ENCODE measurements at regions not wholly inside any gene's neighbourhood (a gene's known extent, or its start where the extent isn't known, plus 50 kb on each side); places are given as distances from the start of the nearest gene placed in this dataset.
A peak's percentile ranks its signal among the peaks of the same experiment; 100 is the strongest.

GRCh38 chr3:176723758-176724393 lies 473.4 kb downstream of the TBL1XR1 start:
- DNase-seq (ENCODE audit: low read depth in 2 of 2), result no peak

- DNase-seq (ENCODE audit: low read depth in 2 of 2), result no peak
Measured at GRCh38 chr3:176714034-176714433, 483.2 kb downstream of the TBL1XR1 start.

DNA sequence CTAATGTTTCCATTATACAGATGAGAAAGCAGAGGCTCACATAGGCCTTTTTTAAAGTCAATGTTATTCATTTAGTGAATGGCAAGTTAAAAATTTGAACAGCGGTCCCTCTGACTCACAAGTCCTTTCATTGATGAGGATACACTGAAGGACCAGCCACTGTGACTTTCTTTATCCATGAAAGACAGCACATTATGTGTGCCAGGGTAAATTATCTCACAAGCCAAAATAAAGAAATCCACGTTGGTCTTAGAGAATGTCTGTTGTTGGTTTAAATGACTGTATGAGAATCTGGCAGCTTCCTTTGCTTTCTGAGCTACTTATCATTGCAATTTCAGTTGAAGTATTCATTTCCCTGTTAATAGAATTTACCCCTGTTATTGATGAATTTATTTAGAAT lies 485.1 kb downstream of the TBL1XR1 start:
- no peak for DNase-seq (ENCODE audit: low read depth in 2 of 2)

DNA sequence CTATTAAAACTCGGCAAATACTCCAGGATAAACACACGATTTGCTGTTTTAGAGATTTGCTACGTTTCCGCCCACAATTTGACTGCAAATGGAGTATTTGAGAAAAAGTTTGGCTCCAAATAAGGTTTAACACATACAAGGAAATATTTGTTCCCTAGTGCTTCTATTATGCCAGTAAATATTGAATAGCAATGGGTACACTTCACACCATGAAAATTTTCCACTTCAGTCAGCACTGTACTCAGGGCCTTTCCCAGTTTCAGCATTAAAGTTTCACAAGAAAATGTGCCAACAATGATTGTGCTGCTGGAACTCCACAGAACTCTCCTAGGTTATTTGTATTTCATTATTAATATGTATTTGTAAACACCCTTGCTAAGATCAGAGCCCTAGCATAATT lies 498.0 kb downstream of the TBL1XR1 start:
- DNase-seq (ENCODE audit: low read depth in 2 of 2), result no peak

- DNase-seq (ENCODE audit: low read depth in 2 of 2), result no peak
Measured at GRCh38 chr3:176697284-176697889, 499.9 kb downstream of the TBL1XR1 start.

GRCh38 chr3:176696816-176697215 lies 500.5 kb downstream of the TBL1XR1 start:
- no peak for DNase-seq (ENCODE audit: low read depth in 2 of 2)

DNA sequence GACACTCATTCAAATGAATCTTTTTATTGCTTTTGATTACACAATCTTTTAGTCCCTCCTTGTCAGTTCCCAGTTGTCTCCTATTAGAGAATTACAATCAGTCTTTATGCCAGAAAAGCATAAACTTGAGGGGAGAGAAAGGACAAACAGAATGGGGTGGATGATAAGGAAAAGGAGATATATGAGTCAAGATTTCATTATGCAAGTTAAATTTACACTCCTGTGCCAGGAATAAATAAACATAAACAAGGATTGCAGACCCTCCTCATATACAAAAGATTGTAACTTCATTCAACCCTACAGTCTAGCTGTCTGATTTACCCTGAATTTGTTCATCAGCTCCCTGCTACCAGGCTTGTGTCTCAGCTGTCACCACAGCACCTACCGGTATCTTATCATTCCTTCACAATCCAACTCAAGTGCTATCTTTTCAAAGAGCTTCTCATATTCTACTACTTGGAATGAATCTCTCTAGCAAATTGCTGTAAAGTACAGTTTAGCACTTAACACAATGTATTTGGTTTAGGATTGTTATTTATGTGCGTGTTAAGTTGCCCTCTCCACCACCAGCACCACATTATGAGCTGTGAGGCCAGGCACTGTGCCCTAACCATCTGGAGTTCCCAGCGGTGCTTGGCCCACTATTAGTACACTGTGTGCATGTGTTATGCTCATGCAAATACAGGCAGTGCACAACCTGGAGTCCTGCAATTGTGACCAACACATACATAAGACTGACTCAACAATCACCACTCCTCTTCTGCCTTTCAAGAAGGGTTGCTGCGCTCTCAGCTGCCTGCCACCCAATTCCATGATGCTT lies 504.1 kb downstream of the TBL1XR1 start:
- DNase-seq (ENCODE audit: low read depth in 2 of 2), result no peak

DNA sequence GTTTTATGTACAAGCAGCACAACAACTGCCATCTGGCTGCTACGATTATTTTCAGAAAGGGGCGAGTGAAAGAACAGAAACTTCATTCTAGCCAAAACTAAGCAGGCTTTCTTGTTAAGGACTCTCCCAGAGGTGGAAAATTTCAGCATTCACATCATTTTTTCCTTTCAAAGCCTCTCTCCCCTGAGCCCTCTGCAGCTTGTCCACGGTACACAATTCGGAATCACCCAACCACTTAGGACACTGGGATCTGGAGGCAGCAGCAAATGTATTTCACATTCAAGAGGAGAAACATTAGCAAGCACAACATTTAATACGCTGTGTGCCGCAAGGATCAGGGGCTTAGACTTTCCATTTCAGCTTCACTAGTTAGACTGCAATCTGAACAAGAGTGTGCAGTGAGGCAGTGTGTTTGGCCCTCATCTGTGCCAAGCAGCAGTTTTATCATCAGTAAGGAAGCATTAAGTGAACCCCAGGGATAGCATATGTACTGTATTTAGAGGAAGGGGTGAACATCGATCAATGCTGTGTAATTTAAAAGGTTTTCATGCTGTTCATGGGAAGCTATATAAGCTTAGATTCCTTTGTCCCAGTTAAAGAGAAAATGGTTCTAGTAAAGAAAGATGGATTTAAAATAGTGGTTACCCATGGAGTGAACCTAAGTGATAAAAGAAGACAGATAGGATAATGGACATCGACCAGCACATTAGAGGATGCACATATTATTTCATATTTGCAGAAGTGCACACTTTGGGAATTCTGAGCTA lies 504.9 kb downstream of the TBL1XR1 start:
- DNase-seq (ENCODE audit: low read depth in 2 of 2), result no peak

DNA sequence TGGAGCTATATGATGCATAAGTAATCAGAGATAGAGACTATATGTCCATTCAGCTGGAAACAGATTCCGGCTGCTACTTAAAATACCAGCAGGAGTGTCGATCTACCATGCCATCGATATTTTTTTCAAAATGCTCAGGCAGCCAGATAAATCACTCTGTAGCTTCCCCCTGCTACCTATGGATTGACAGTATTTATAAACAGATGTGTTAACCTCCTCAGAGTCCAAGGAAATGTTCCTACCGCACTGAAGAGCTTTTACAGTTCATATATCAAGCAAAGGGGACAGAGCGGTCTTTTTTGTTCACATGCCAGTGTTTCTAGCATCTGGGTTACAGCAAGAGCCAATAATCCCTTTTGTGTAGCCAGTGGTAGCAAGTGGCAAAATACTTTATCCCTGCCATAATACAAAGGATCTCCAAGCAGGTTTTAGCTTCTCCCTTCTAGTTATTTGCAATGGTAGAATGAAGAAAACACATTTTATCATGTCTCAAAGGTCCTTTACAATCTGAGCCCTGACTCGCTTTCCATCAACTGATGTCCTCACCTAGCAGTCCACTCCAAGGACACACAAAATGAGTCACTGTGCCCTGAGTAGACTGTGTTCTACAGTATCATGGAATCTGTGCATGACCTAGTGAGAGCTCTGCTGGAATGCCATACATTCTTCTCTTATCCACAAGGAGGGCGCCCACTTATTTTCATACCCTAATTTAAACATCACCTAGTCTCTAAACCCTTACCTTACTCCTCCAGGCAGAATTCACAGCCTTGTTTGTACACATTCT lies 507.0 kb downstream of the TBL1XR1 start:
- DNase-seq (ENCODE audit: low read depth in 2 of 2), result no peak

GRCh38 chr3:176687754-176688153 lies 509.5 kb downstream of the TBL1XR1 start:
- no peak for DNase-seq (ENCODE audit: low read depth in 2 of 2)

GRCh38 chr3:176683382-176683781 lies 513.9 kb downstream of the TBL1XR1 start:
- no peak for DNase-seq (ENCODE audit: low read depth in 2 of 2)

DNA sequence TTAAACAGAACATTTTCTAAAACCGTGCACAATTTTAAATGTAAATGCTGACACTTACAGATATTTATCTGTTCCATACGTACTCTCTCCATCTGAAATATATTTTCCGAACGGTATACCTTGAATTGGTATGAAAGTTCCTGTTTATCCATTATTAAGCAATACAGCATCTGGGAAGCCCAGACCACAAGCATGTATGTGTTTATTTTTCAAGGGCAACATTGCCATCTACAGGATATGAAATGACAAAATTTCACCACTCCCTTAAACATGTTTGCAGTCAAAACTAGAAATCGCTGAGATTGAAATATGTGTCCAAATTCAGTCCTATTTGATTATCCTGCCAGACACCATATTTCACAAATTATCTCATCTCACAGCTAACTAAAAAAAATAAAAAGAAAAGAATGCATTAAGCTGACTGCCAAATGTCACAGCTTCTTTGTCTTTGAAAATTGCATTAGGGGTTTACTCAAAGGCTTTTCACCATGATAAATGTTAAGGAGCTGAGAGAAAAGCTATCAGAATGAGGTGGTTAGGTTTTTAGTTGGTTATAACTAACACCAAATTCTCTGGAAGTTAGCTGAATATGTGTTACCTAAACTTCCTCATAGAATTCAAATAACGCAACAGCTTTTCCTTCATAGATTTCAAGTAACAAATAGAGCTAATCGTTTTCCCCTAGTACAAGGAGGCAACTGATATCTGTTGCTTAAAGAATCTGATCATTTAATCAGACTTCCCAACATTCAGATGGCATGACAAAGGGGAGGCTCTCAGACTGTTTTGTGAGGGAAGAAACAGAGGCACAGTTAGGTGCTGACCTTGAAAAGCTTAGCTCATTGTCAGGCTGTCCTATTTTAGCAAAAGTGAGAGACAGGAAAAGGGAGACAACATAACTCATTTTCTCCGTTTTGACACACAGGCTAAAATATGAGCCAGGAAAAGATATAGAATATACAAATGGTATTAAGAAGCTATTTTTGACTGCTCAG lies 533.1 kb downstream of the TBL1XR1 start:
- peak; percentile 74 to 80 for DNase-seq (ENCODE audit: low read depth in 2 of 2)

GRCh38 chr3:176663387-176663786 lies 533.9 kb downstream of the TBL1XR1 start:
- peak; percentile 25 to 74 for DNase-seq (ENCODE audit: low read depth in 2 of 2)

GRCh38 chr3:176661432-176661964 lies 535.8 kb downstream of the TBL1XR1 start:
- peak in 1 of 2 donors; percentile 19 for DNase-seq (ENCODE audit: low read depth in 2 of 2)

- DNase-seq (ENCODE audit: low read depth in 2 of 2), result no peak
Measured at GRCh38 chr3:176655404-176656094, 541.7 kb downstream of the TBL1XR1 start.

- no peak for DNase-seq (ENCODE audit: low read depth in 2 of 2)
Measured at GRCh38 chr3:176651622-176652021, 545.7 kb downstream of the TBL1XR1 start.

GRCh38 chr3:176650478-176650877 lies 546.8 kb downstream of the TBL1XR1 start:
- no peak for DNase-seq (ENCODE audit: low read depth in 2 of 2)

GRCh38 chr3:176647987-176648386 lies 549.3 kb downstream of the TBL1XR1 start:
- no peak for DNase-seq (ENCODE audit: low read depth in 2 of 2)

- DNase-seq (ENCODE audit: low read depth in 2 of 2), result no peak
Measured at GRCh38 chr3:176633511-176633910, 563.8 kb downstream of the TBL1XR1 start.
